H1 (cell line): ENCODE measurements at regions not wholly inside any gene's neighbourhood (a gene's known extent, or its start where the extent isn't known, plus 50 kb on each side); places are given as distances from the start of the nearest gene placed in this dataset.

Experiments
- CTCF ChIA-PET: fragments of 300-600 bp; sonication (Branson Sonifier 250); formaldehyde crosslinking; loops from one replicate; lab custom pipeline; 2021; ENCODE audit not compliant: partially characterized antibody; lab: Charles Lee
- POLR2A ChIA-PET: fragments of 300-600 bp; sonication (Branson Sonifier 250); formaldehyde crosslinking; loops from one replicate; lab custom pipeline; 2021; ENCODE audit warnings: inconsistent platforms; ENCODE audit not compliant: partially characterized antibody; lab: Charles Lee
- DNase-seq, 2 experiments: peaks; one replicate each; pipeline versions ENCODE4 v3.0.0 to v3.0.0-alpha.2; 2010 to 2022; ENCODE audit warnings: low spot score in 2 of 2, low read depth in 1 of 2, mixed read lengths in 1 of 2
- FAIRE-seq: peaks from 2 replicates; lab custom pipeline; 2011; peaks lifted over from hg19 to GRCh38; lab: Jason Lieb, UNC
- H2AFZ ChIP-seq: 2 replicates; pipeline ENCODE4 v1.8.1; 2012; ENCODE audit warnings: low read length, inconsistent platforms
- H2AK5ac ChIP-seq: 2 replicates; pipeline ENCODE4 v1.6.1; 2013; ENCODE audit warnings: low read depth, low read length
- H2BK120ac ChIP-seq: replicated peaks from 2 replicates; pipeline ENCODE3; 2013; ENCODE audit warnings: low read depth, low read length, inconsistent platforms
- H2BK12ac ChIP-seq: 2 replicates; pipeline ENCODE4 v1.6.1; 2013; ENCODE audit warnings: low read depth, low read length
- H2BK15ac ChIP-seq: 2 replicates; pipeline ENCODE4 v1.6.1; 2013; ENCODE audit warnings: low read length
- H2BK20ac ChIP-seq: 2 replicates; pipeline ENCODE4 v1.6.1; 2013; ENCODE audit warnings: low read length
- H2BK5ac ChIP-seq: 2 replicates; pipeline ENCODE4 v1.6.1; 2013; ENCODE audit warnings: low read depth, low read length
- H3K14ac ChIP-seq: 2 replicates; pipeline ENCODE4 v1.6.1; 2013; ENCODE audit warnings: inconsistent platforms; ENCODE audit not compliant: insufficient read length
- H3K18ac ChIP-seq: 2 replicates; pipeline ENCODE4 v1.6.1; 2013; ENCODE audit warnings: low read length; ENCODE audit errors: extremely low read depth
- H3K23ac ChIP-seq: 2 replicates; pipeline ENCODE4 v1.6.1; 2013; ENCODE audit warnings: inconsistent platforms; ENCODE audit not compliant: insufficient read length
- H3K23me2 ChIP-seq: 2 replicates; pipeline ENCODE4 v1.6.1; 2013; ENCODE audit warnings: low read depth, low read length
- H3K27ac ChIP-seq: 2 replicates; pipeline ENCODE4 v1.6.1; 2011; ENCODE audit warnings: low read depth, low read length, inconsistent platforms
- H3K27me3 ChIP-seq, 4 experiments: replicated peaks in 1 of 4; 1 replicate in 1 of 4; 2 replicates in 3 of 4; pipeline versions ENCODE4 v1.6.1 to v1.8.1; 2011 to 2013; ENCODE audit warnings: low read length in 3 of 4, mild to moderate bottlenecking in 3 of 4, inconsistent platforms in 2 of 4, mixed read lengths in 2 of 4, moderate library complexity in 1 of 4; ENCODE audit not compliant: control insufficient read depth in 3 of 4, insufficient read depth in 3 of 4; ENCODE audit errors: extremely low read depth in 1 of 4
- H3K36me3 ChIP-seq, 4 experiments: 2 replicates each; pipeline versions ENCODE4 v1.6.1 to v1.8.1; 2011 to 2013; ENCODE audit warnings: mild to moderate bottlenecking in 4 of 4, low read length in 3 of 4, moderate library complexity in 2 of 4, control low read depth in 1 of 4, inconsistent platforms in 1 of 4; ENCODE audit not compliant: insufficient read depth in 4 of 4, control insufficient read depth in 2 of 4
- H3K4ac ChIP-seq: replicated peaks from 2 replicates; pipeline ENCODE3; 2013; ENCODE audit warnings: low read length, low read depth, mixed read lengths, inconsistent platforms; ENCODE audit not compliant: insufficient read length
- H3K4me1 ChIP-seq, 4 experiments: replicated peaks in 1 of 4; 1 replicate in 1 of 4; 2 replicates in 3 of 4; pipeline versions ENCODE4 v1.6.1 to v1.8.1; 2011 to 2013; ENCODE audit warnings: low read length in 3 of 4, inconsistent platforms in 2 of 4, mixed read lengths in 1 of 4; ENCODE audit not compliant: insufficient read depth in 4 of 4, control insufficient read depth in 3 of 4
- H3K4me2 ChIP-seq, 2 experiments: 2 replicates each; pipeline versions ENCODE4 v1.6.1 to v1.8.1; 2011 to 2013; ENCODE audit warnings: low read depth in 2 of 2, low read length in 2 of 2, control low read depth in 1 of 2, inconsistent platforms in 1 of 2, mild to moderate bottlenecking in 1 of 2; ENCODE audit not compliant: insufficient read depth in 1 of 2
- H3K4me3 ChIP-seq, 4 experiments: fragments of 200-600, 300-600 bp in 1 of 4; sonication (generic), shearing (Covaris generic), sonication (Bioruptor Twin) in 1 of 4; 2 replicates each; pipeline versions ENCODE4 v1.5.1 to v1.8.1; 2011 to 2016; ENCODE audit warnings: low read length in 4 of 4, low read depth in 3 of 4, control low read depth in 2 of 4, inconsistent platforms in 2 of 4, mild to moderate bottlenecking in 2 of 4, mixed read lengths in 1 of 4, moderate library complexity in 1 of 4; ENCODE audit not compliant: insufficient read depth in 2 of 4; ENCODE audit errors: extremely low read depth in 1 of 4
- H3K56ac ChIP-seq: replicated peaks from 2 replicates; pipeline ENCODE3; 2013; ENCODE audit warnings: low read depth, mild to moderate bottlenecking, mixed read lengths, low read length, inconsistent platforms; ENCODE audit not compliant: insufficient read length
- H3K79me1 ChIP-seq: 2 replicates; pipeline ENCODE4 v1.6.1; 2013; ENCODE audit warnings: low read depth, low read length, control low read depth
- H3K79me2 ChIP-seq, 2 experiments: 2 replicates each; pipeline versions ENCODE4 v1.6.1 to v1.8.1; 2012 to 2013; ENCODE audit warnings: low read length in 2 of 2, mild to moderate bottlenecking in 2 of 2, inconsistent platforms in 1 of 2; ENCODE audit not compliant: insufficient read depth in 2 of 2, control insufficient read depth in 1 of 2
- H3K9ac ChIP-seq, 4 experiments: replicated peaks in 1 of 4; 1 replicate in 1 of 4; 2 replicates in 3 of 4; pipeline versions ENCODE4 v1.6.1 to v1.8.1; 2011 to 2013; ENCODE audit warnings: low read depth in 3 of 4, low read length in 3 of 4, control low read depth in 2 of 4, mild to moderate bottlenecking in 2 of 4, moderate library complexity in 2 of 4, inconsistent platforms in 1 of 4; ENCODE audit errors: extremely low read depth in 1 of 4
- H3K9me3 ChIP-seq, 2 experiments: 2 replicates each; pipeline versions ENCODE4 v1.6.1 to v1.8.1; 2012 to 2013; ENCODE audit warnings: mild to moderate bottlenecking in 2 of 2, moderate library complexity in 2 of 2, control low read depth in 1 of 2, inconsistent platforms in 1 of 2, low read depth in 1 of 2, low read length in 1 of 2, mixed read lengths in 1 of 2; ENCODE audit not compliant: insufficient read depth in 2 of 2
- H4K20me1 ChIP-seq, 2 experiments: replicated peaks in 1 of 2; 2 replicates each; pipeline versions ENCODE3 to v1.8.1; 2011 to 2013; ENCODE audit warnings: inconsistent platforms in 2 of 2, low read length in 2 of 2, mild to moderate bottlenecking in 1 of 2; ENCODE audit not compliant: insufficient read depth in 2 of 2, control insufficient read depth in 1 of 2
- H4K5ac ChIP-seq: 2 replicates; pipeline ENCODE4 v1.6.1; 2013; ENCODE audit warnings: low read length, low read depth, mixed read lengths, inconsistent platforms; ENCODE audit not compliant: insufficient read length
- H4K8ac ChIP-seq: 2 replicates; pipeline ENCODE4 v1.8.0; 2013; ENCODE audit warnings: mild to moderate bottlenecking, moderate library complexity, low read length, inconsistent platforms; ENCODE audit not compliant: insufficient read depth; ENCODE audit errors: extremely low read depth
- H4K91ac ChIP-seq: replicated peaks from 2 replicates; pipeline ENCODE3; 2013; ENCODE audit warnings: low read length, mixed read lengths, inconsistent platforms; ENCODE audit not compliant: insufficient read length
- CREB1 ChIP-seq: IDR thresholded peaks from 2 replicates; pipeline ENCODE4 v1.6.1; 2012; ENCODE audit warnings: inconsistent platforms
- HDAC6 ChIP-seq: IDR thresholded peaks from one replicate; pipeline ENCODE4 v1.7.1; 2012; ENCODE audit warnings: low read depth, mild to moderate bottlenecking, inconsistent platforms, low read length, moderate library complexity
- POLR2A ChIP-seq, 2 experiments: IDR thresholded peaks; 1 replicate in 1 of 2; 2 replicates in 1 of 2; pipeline ENCODE4 v1.6.1; 2011; ENCODE audit warnings: low read depth in 2 of 2, low read length in 2 of 2, mild to moderate bottlenecking in 2 of 2; ENCODE audit errors: control extremely low read depth in 1 of 2
- POU5F1 ChIP-seq: IDR thresholded peaks from 2 replicates; pipeline ENCODE4 v1.6.1; 2011; ENCODE audit warnings: low read depth, mild to moderate bottlenecking, low read length, moderate library complexity
- RAD21 ChIP-seq, 2 experiments: IDR thresholded peaks in 1 of 2; conservative IDR thresholded peaks in 1 of 2; 2 replicates each; pipeline ENCODE4 v1.6.1; 2011; ENCODE audit warnings: low read depth in 2 of 2, low read length in 2 of 2, improper control_type of control experiment in 1 of 2, inconsistent platforms in 1 of 2, mild to moderate bottlenecking in 1 of 2, moderate library complexity in 1 of 2
- RBBP5 ChIP-seq: IDR thresholded peaks from 2 replicates; pipeline ENCODE4 v1.7.1; 2012; ENCODE audit warnings: low read depth, mild to moderate bottlenecking, inconsistent platforms, low read length, moderate library complexity, borderline replicate concordance
- SP1 ChIP-seq: IDR thresholded peaks from 2 replicates; pipeline ENCODE4 v1.6.1; 2011; ENCODE audit warnings: low read depth, low read length
- SP2 ChIP-seq: IDR thresholded peaks from 2 replicates; pipeline ENCODE4 v1.6.1; 2012; ENCODE audit warnings: mild to moderate bottlenecking, low read length, inconsistent platforms
- SP4 ChIP-seq: IDR thresholded peaks from 2 replicates; pipeline ENCODE4 v1.6.1; 2012; ENCODE audit warnings: low read length, inconsistent platforms
- TAF7 ChIP-seq: optimal IDR thresholded peaks from 2 replicates; pipeline ENCODE3; 2011; ENCODE audit warnings: low read depth, mild to moderate bottlenecking, inconsistent platforms, low read length, moderate library complexity, borderline replicate concordance
- WGBS, 2 experiments: shearing (Covaris generic) in 1 of 2; methylation state at CpG; one replicate each; pipeline versions ENCODE4 v1.1.6 to v1.1.7; 2013 to 2015; ENCODE audit warnings: low lambda C conversion rate in 2 of 2, mixed read lengths in 2 of 2, inconsistent platforms in 1 of 2, low coverage in 1 of 2, missing lambda C conversion rate in 1 of 2; ENCODE audit not compliant: insufficient replicate concordance in 2 of 2, insufficient coverage in 1 of 2, insufficient read length in 1 of 2; ENCODE audit errors: extremely low coverage in 1 of 2, missing lambda C conversion rate in 1 of 2; 5-methylcytosine and 5-hydroxymethylcytosine counted together
- TF ChIP-seq, protein P1 (sequence below): IDR thresholded peaks from 2 replicates; pipeline ENCODE4 v1.6.1; 2011; ENCODE audit warnings: low read length, improper control_type of control experiment
- TF ChIP-seq, protein P2 (sequence below), 3 experiments: IDR thresholded peaks; 1 replicate in 2 of 3; 2 replicates in 1 of 3; pipeline versions ENCODE4 v1.5.1 to v1.6.1; 2011; ENCODE audit warnings: low read length in 3 of 3, mild to moderate bottlenecking in 3 of 3, inconsistent platforms in 2 of 3, low read depth in 1 of 3, moderate library complexity in 1 of 3; ENCODE audit not compliant: insufficient read depth in 1 of 3; ENCODE audit errors: control extremely low read depth in 1 of 3

DNA sequence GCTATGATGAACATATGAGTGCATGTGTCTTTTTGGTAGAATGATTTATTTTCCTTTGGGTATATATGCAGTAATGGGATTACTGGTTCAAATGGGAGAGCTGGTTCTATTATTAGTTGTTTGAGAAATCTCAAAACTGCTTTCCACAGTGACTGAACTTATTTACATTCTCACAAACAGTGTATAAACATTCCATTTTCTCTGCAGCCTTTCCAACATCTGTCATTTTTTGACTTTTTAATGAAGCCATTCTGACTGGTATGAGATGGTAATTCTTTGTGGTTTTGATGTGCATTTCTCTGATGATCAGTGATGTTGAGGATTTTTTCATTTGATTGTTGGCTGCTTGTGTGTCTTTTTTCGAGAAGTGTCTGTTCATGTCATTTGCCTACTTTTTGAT, 1124.2 kb downstream of the NAALADL2 start:
- no peak overlapping the region for H2BK12ac ChIP-seq
- H2AK5ac ChIP-seq: no peak overlapping the region
- no peak overlapping the region for H2BK15ac ChIP-seq
- FAIRE-seq (no peak), DNase-seq (no peak)
- no peak overlapping the region for H3K56ac ChIP-seq
- H3K23me2 ChIP-seq: no peaks in the 10 kb centered on the region
- peaks cover 0 to 5% (median 2%) of the 10 kb centered on the region in 4 experiments; a peak in 3 of 7 replicates for H3K4me1 ChIP-seq
- no peak overlapping the region for H4K91ac ChIP-seq
- no peaks in the 10 kb centered on the region for H3K79me1 ChIP-seq
- H3K36me3 ChIP-seq: no peaks in the 10 kb centered on the region
- 85% methylated on average over 1 of the region's 1 CpG; no CpG with 5 or more reads in 1 of the 2 experiments for WGBS, 2 experiments
- no peaks in the 10 kb centered on the region for H4K20me1 ChIP-seq
- ChIA-PET POLR2A (no interaction called here), CTCF (no interaction called here)
- H3K18ac ChIP-seq: no peak overlapping the region
- no peak overlapping the region for H3K9ac ChIP-seq
- no peak overlapping the region for H3K23ac ChIP-seq
- H2BK120ac ChIP-seq: no peak overlapping the region
- H3K27ac ChIP-seq: no peak overlapping the region
- H3K9me3 ChIP-seq: peaks cover 0 to 1% of the 10 kb centered on the region in 2 experiments; a peak in 2 of 4 replicates
- no peak overlapping the region for H2AFZ ChIP-seq
- no peak overlapping the region for H2BK5ac ChIP-seq
- no peak overlapping the region for H4K5ac ChIP-seq
- no peak overlapping the region for H4K8ac ChIP-seq
- H2BK20ac ChIP-seq: no peak overlapping the region
- H3K79me2 ChIP-seq: no peaks in the 10 kb centered on the region
- no peak overlapping the region for H3K4me2 ChIP-seq
- H3K4ac ChIP-seq: no peak overlapping the region
- H3K4me3 ChIP-seq: no peak overlapping the region
- no peaks in the 10 kb centered on the region; a peak in 4 of 7 replicates for H3K27me3 ChIP-seq
- H3K14ac ChIP-seq: no peak overlapping the region
- no peak for TF ChIP-seq SP1
- no peak for TF ChIP-seq SP2
- TF ChIP-seq POU5F1: no peak
- TF ChIP-seq POLR2A (IDR thresholded peaks at IDR 0.05; ENCODE audit: control extremely low read depth in 1 of 2, low read depth in 2 of 2, low read length in 2 of 2): no peak
- no peak for TF ChIP-seq SP4
- no peak for TF ChIP-seq RBBP5
- no peak for TF ChIP-seq TAF7
- no peak for TF ChIP-seq CREB1
- no peak for TF ChIP-seq RAD21 (IDR thresholded peaks at IDR 0.05 in 1 of 2, conservative IDR thresholded peaks at IDR 0.05 in 1 of 2; ENCODE audit: low read depth in 2 of 2, low read length in 2 of 2)
- TF ChIP-seq, protein P1, sequence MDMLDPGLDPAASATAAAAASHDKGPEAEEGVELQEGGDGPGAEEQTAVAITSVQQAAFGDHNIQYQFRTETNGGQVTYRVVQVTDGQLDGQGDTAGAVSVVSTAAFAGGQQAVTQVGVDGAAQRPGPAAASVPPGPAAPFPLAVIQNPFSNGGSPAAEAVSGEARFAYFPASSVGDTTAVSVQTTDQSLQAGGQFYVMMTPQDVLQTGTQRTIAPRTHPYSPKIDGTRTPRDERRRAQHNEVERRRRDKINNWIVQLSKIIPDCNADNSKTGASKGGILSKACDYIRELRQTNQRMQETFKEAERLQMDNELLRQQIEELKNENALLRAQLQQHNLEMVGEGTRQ: no peak
- TF ChIP-seq HDAC6: no peak
- TF ChIP-seq, protein P2, sequence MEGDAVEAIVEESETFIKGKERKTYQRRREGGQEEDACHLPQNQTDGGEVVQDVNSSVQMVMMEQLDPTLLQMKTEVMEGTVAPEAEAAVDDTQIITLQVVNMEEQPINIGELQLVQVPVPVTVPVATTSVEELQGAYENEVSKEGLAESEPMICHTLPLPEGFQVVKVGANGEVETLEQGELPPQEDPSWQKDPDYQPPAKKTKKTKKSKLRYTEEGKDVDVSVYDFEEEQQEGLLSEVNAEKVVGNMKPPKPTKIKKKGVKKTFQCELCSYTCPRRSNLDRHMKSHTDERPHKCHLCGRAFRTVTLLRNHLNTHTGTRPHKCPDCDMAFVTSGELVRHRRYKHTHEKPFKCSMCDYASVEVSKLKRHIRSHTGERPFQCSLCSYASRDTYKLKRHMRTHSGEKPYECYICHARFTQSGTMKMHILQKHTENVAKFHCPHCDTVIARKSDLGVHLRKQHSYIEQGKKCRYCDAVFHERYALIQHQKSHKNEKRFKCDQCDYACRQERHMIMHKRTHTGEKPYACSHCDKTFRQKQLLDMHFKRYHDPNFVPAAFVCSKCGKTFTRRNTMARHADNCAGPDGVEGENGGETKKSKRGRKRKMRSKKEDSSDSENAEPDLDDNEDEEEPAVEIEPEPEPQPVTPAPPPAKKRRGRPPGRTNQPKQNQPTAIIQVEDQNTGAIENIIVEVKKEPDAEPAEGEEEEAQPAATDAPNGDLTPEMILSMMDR (IDR thresholded peaks at IDR 0.05; ENCODE audit: control extremely low read depth in 1 of 3, insufficient read depth in 1 of 3, low read depth in 1 of 3, low read length in 3 of 3): no peak
